ENCODE measurements at regions not wholly inside any gene's neighbourhood (a gene's known extent, or its start where the extent isn't known, plus 50 kb on each side); places are given as distances from the start of the nearest gene placed in this dataset.

DNA sequence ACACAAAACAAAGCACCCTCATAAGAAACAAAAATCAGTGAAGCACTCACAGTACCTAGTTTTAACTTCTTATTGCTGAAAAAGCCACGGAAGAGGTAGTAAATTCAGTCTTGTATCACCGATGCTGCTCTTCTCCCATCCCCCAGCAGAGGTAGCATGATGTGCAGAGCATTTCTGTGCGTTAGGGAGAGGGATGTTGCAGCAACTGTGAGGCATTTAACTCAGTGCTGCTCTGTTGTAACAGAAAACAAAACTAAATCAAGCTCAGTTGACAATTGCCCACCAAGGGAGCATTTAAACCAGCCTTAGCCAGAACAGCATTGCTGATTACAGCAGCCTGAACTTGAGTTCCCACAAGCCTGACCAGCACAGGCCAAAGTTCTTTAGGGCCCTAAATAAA is 1279.7 kb upstream of the ADGRL3 start:
- Histone ChIP-seq H3K4me3 (ENCODE audit: low read depth, low read length) (no peak overlapping the region), H3K36me3 (ENCODE audit: control insufficient read depth, insufficient read depth, low read length) (no peaks in the 10 kb centered on the region), H3K27me3 (ENCODE audit: control insufficient read depth, insufficient read depth, low read length) (no peaks in the 10 kb centered on the region)
- TF ChIP-seq, protein P1, sequence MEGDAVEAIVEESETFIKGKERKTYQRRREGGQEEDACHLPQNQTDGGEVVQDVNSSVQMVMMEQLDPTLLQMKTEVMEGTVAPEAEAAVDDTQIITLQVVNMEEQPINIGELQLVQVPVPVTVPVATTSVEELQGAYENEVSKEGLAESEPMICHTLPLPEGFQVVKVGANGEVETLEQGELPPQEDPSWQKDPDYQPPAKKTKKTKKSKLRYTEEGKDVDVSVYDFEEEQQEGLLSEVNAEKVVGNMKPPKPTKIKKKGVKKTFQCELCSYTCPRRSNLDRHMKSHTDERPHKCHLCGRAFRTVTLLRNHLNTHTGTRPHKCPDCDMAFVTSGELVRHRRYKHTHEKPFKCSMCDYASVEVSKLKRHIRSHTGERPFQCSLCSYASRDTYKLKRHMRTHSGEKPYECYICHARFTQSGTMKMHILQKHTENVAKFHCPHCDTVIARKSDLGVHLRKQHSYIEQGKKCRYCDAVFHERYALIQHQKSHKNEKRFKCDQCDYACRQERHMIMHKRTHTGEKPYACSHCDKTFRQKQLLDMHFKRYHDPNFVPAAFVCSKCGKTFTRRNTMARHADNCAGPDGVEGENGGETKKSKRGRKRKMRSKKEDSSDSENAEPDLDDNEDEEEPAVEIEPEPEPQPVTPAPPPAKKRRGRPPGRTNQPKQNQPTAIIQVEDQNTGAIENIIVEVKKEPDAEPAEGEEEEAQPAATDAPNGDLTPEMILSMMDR (IDR thresholded peaks at IDR 0.05; ENCODE audit: insufficient read depth, low read length, poor library complexity, severe bottlenecking), result no peak
- DNase-seq (ENCODE audit: low read depth), result no peak

DNA sequence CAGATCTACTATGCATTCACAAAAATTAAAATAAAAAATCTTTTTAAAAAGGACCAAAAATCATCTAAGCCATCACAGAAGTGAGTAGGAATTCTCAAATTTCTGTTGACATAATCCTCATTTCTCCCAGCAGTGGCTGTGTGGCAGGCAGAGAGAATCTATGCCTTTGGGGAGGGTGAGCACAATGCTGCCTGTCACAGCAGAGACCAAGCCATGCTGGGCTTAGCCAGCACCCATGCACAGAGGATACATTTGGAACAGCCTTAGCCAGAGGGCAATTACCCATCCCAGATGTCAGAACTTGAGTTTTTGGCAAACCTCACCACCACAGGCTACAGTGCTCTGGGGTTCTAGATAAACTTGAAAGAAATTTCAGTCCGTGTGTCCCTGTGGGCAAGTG is 1274.8 kb upstream of the ADGRL3 start:
- TF ChIP-seq, protein P1 (IDR thresholded peaks at IDR 0.05; ENCODE audit: insufficient read depth, low read length, poor library complexity, severe bottlenecking), result no peak
- Histone ChIP-seq H3K27me3 (ENCODE audit: control insufficient read depth, insufficient read depth, low read length) (no peaks in the 10 kb centered on the region), H3K36me3 (ENCODE audit: control insufficient read depth, insufficient read depth, low read length) (no peaks in the 10 kb centered on the region), H3K4me3 (ENCODE audit: low read depth, low read length) (no peak overlapping the region)
- DNase-seq (ENCODE audit: low read depth), result no peak

- Histone ChIP-seq H3K36me3 (ENCODE audit: control insufficient read depth, insufficient read depth, low read length) (no peaks in the 10 kb centered on the region), H3K4me3 (ENCODE audit: low read depth, low read length) (no peak overlapping the region), H3K27me3 (ENCODE audit: control insufficient read depth, insufficient read depth, low read length) (no peaks in the 10 kb centered on the region)
- DNase-seq (ENCODE audit: low read depth), result no peak
- TF ChIP-seq, protein P1 (IDR thresholded peaks at IDR 0.05; ENCODE audit: insufficient read depth, low read length, poor library complexity, severe bottlenecking), result no peak
These were observed 1263.6 kb upstream of the ADGRL3 start for GRCh38 chr4:59936566-59936965.

DNA sequence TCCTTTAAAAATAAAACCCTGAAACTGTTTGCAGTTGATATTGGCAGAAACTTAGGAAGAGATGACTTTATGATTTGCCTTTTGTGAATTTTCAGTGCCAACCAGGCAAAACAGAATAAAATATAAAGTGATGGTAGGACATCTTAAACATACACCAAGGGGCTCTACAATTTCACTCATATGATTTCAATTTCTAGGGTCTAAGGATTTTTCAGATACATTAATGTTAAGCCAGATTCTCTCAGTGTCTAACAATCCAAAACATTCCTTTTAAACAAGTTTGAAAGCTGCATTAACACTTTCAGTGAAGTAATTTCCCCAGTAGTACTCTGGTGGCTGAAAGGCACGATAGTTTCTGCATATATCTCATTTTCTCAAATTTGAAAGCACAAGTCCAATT is 1262.0 kb upstream of the ADGRL3 start:
- Histone ChIP-seq H3K27me3 (ENCODE audit: control insufficient read depth, insufficient read depth, low read length) (no peaks in the 10 kb centered on the region), H3K4me3 (ENCODE audit: low read depth, low read length) (no peak overlapping the region), H3K36me3 (ENCODE audit: control insufficient read depth, insufficient read depth, low read length) (no peaks in the 10 kb centered on the region)
- no peak for DNase-seq (ENCODE audit: low read depth)
- TF ChIP-seq, protein P1 (IDR thresholded peaks at IDR 0.05; ENCODE audit: insufficient read depth, low read length, poor library complexity, severe bottlenecking), result no peak

DNA sequence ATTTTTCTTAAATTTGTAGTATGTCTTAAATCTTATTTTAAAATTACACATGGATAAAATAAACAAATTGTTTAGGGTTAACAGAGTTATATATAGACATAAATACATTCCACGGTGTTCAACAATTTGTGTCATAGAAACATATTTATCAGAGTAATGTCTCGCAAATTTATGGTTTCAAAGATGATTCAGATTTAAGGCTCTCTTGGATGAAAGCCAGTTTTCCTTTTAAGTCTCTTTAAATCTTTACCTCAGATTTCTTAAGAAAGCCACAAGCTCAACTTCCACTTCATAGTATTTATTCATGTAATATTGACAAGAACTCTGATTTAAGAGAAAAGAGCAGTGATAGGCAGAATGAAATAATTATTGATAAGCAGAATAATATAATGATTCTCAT is 1254.8 kb upstream of the ADGRL3 start:
- DNase-seq (ENCODE audit: low read depth), result no peak
- H3K27me3 ChIP-seq (ENCODE audit: control insufficient read depth, insufficient read depth, low read length), result no peaks in the 10 kb centered on the region
- TF ChIP-seq, protein P1 (IDR thresholded peaks at IDR 0.05; ENCODE audit: insufficient read depth, low read length, poor library complexity, severe bottlenecking), result no peak
- no peaks in the 10 kb centered on the region for H3K36me3 ChIP-seq (ENCODE audit: control insufficient read depth, insufficient read depth, low read length)
- no peak overlapping the region for H3K4me3 ChIP-seq (ENCODE audit: low read depth, low read length)

DNA sequence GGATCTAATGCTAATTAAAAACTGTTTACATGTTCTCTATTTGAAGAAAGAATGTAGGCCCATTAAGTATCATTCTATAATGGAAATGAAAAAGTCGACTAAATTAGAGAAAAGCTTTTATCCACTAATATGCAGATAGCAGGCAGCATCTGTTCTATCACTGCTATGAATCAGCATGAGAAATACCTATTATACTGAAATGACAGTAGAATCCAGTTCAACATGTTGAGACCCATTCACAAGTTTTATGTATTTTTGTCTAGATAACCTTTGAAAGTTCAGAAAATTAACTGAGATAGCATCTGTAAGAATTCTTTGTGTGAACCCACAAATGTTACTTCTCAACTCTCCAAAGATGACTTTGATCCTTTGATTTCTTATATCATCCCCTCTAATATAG is 1254.4 kb upstream of the ADGRL3 start:
- DNase-seq (ENCODE audit: low read depth), result no peak
- no peaks in the 10 kb centered on the region for H3K36me3 ChIP-seq (ENCODE audit: control insufficient read depth, insufficient read depth, low read length)
- H3K27me3 ChIP-seq (ENCODE audit: control insufficient read depth, insufficient read depth, low read length), result no peaks in the 10 kb centered on the region
- H3K4me3 ChIP-seq (ENCODE audit: low read depth, low read length), result no peak overlapping the region
- TF ChIP-seq, protein P1 (IDR thresholded peaks at IDR 0.05; ENCODE audit: insufficient read depth, low read length, poor library complexity, severe bottlenecking), result no peak

All from kidney epithelial cell (primary cell).